ENCODE measurements at regions not wholly inside any gene's neighbourhood (a gene's known extent, or its start where the extent isn't known, plus 50 kb on each side); places are given as distances from the start of the nearest gene placed in this dataset.

DNA sequence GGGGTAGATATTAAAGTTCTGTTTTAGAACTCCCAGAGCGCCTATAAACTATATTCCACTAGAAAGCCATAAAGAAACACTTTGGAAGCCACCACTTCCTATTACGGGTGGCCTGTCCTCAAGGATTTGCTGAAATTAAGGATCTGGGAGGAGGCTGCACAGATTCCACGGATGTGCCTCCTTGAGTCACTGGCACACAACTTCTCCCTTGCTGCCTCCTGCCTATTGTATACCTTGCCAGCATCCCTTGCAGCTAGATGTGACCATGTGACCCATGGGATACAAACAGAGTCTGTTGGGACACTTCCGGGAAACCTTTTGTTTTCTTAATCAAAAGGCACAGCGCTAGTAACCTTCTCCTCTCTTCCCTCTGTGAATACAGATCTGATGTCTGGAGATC, 263.0 kb downstream of the C16orf95 start:
- no peak for TF ChIP-seq EZH2 (optimal IDR thresholded peaks at IDR 0.05; ENCODE audit: low read depth, low read length)
- TF ChIP-seq, protein P1, sequence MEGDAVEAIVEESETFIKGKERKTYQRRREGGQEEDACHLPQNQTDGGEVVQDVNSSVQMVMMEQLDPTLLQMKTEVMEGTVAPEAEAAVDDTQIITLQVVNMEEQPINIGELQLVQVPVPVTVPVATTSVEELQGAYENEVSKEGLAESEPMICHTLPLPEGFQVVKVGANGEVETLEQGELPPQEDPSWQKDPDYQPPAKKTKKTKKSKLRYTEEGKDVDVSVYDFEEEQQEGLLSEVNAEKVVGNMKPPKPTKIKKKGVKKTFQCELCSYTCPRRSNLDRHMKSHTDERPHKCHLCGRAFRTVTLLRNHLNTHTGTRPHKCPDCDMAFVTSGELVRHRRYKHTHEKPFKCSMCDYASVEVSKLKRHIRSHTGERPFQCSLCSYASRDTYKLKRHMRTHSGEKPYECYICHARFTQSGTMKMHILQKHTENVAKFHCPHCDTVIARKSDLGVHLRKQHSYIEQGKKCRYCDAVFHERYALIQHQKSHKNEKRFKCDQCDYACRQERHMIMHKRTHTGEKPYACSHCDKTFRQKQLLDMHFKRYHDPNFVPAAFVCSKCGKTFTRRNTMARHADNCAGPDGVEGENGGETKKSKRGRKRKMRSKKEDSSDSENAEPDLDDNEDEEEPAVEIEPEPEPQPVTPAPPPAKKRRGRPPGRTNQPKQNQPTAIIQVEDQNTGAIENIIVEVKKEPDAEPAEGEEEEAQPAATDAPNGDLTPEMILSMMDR (IDR thresholded peaks at IDR 0.05; ENCODE audit: low read length): no peak
- no peak for TF ChIP-seq EZH2phosphoT487 (IDR thresholded peaks at IDR 0.05; ENCODE audit: low read length)
- H3K9ac ChIP-seq (ENCODE audit: low read length): no peak overlapping the region
- no peak overlapping the region for H3K27ac ChIP-seq (ENCODE audit: low read length)
- H3K27me3 ChIP-seq (replicated peaks; ENCODE audit: insufficient read depth, low read length): peaks cover 68% of the 10 kb centered on the region
- H3K4me3 ChIP-seq (ENCODE audit: low read length): no peak overlapping the region
- no peaks in the 10 kb centered on the region for H3F3A ChIP-seq (ENCODE audit: insufficient read depth, low read length)
- no peaks in the 10 kb centered on the region for H3K9me3 ChIP-seq (replicated peaks; ENCODE audit: insufficient read depth, low read length)
- H3K36me3 ChIP-seq (replicated peaks; ENCODE audit: insufficient read depth, low read length): no peaks in the 10 kb centered on the region
- no peak for DNase-seq
- no peaks in the 10 kb centered on the region for H3K79me2 ChIP-seq (ENCODE audit: low read length)
- no peaks in the 10 kb centered on the region for H3K4me1 ChIP-seq (ENCODE audit: low read length)
- no peaks in the 10 kb centered on the region for H4K20me1 ChIP-seq (ENCODE audit: insufficient read depth, low read length)
- no peak overlapping the region for H2AFZ ChIP-seq (ENCODE audit: low read length)
- no peaks in the 10 kb centered on the region for H3K9me2 ChIP-seq (replicated peaks; ENCODE audit: insufficient read depth, low read length)
- H3K4me2 ChIP-seq (ENCODE audit: low read depth, low read length): no peak overlapping the region

DNA sequence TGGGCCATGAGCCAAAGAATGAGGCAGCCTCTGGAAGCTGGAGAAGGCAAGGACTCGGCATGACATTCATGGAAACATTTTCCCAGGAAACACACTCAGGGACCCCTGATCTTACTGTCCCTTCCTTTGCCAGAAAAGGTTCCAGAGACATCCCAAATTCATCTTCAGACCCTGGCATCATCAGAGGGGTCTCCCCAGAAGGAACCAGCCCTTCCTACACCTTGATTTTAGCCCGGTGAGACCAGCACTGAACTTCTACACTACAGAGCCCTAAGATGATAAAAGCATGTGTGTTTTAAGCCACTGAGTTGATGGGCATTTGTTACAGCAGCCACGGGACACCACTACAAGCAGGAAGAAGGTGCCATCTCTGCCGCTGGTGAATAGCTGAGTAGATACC, 262.3 kb downstream of the C16orf95 start:
- Histone ChIP-seq H2AFZ (ENCODE audit: low read length) (no peak overlapping the region), H3K4me2 (ENCODE audit: low read depth, low read length) (no peak overlapping the region), H3K36me3 (replicated peaks; ENCODE audit: insufficient read depth, low read length) (no peaks in the 10 kb centered on the region), H4K20me1 (ENCODE audit: insufficient read depth, low read length) (no peaks in the 10 kb centered on the region), H3K27me3 (replicated peaks; ENCODE audit: insufficient read depth, low read length) (peaks cover 68% of the 10 kb centered on the region), H3K27ac (ENCODE audit: low read length) (no peak overlapping the region), H3K9me3 (replicated peaks; ENCODE audit: insufficient read depth, low read length) (no peaks in the 10 kb centered on the region), H3K79me2 (ENCODE audit: low read length) (no peaks in the 10 kb centered on the region), H3K9ac (ENCODE audit: low read length) (no peak overlapping the region), H3K4me1 (ENCODE audit: low read length) (no peaks in the 10 kb centered on the region), H3K9me2 (replicated peaks; ENCODE audit: insufficient read depth, low read length) (no peaks in the 10 kb centered on the region), H3K4me3 (ENCODE audit: low read length) (no peak overlapping the region), H3F3A (ENCODE audit: insufficient read depth, low read length) (no peaks in the 10 kb centered on the region)
- TF ChIP-seq, protein P1 (IDR thresholded peaks at IDR 0.05; ENCODE audit: low read length): no peak
- TF ChIP-seq EZH2 (optimal IDR thresholded peaks at IDR 0.05; ENCODE audit: low read depth, low read length) (no peak), EZH2phosphoT487 (IDR thresholded peaks at IDR 0.05; ENCODE audit: low read length) (no peak)
- no peak for DNase-seq

DNA sequence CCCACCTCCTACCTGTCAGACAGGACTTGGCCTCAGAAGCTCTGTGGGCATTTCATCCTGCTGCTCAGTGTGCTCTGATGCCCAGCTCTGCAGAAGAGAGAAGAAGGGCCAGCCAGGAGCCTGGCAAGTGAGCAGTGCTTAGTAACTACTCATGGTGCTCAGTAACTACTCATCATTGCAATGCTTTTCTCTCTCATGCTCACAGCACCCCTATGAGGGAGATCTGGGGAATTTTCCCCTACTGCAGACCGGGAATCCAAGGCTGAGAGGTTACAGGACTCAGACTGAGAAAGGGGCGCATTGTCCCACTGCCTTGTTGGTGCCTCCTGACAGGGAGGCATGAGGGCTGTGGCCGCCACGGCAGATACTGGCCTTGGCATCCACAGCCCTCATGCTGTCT, 261.1 kb downstream of the C16orf95 start:
- no peak overlapping the region for H3K4me2 ChIP-seq (ENCODE audit: low read depth, low read length)
- no peak for DNase-seq
- TF ChIP-seq, protein P1 (IDR thresholded peaks at IDR 0.05; ENCODE audit: low read length): no peak
- no peak for TF ChIP-seq EZH2phosphoT487 (IDR thresholded peaks at IDR 0.05; ENCODE audit: low read length)
- TF ChIP-seq EZH2 (optimal IDR thresholded peaks at IDR 0.05; ENCODE audit: low read depth, low read length): no peak
- no peak overlapping the region for H2AFZ ChIP-seq (ENCODE audit: low read length)
- no peaks in the 10 kb centered on the region for H3F3A ChIP-seq (ENCODE audit: insufficient read depth, low read length)
- H3K36me3 ChIP-seq (replicated peaks; ENCODE audit: insufficient read depth, low read length): no peaks in the 10 kb centered on the region
- no peak overlapping the region for H3K9ac ChIP-seq (ENCODE audit: low read length)
- no peaks in the 10 kb centered on the region for H4K20me1 ChIP-seq (ENCODE audit: insufficient read depth, low read length)
- H3K27me3 ChIP-seq (replicated peaks; ENCODE audit: insufficient read depth, low read length): peaks cover 63% of the 10 kb centered on the region
- no peaks in the 10 kb centered on the region for H3K79me2 ChIP-seq (ENCODE audit: low read length)
- no peaks in the 10 kb centered on the region for H3K9me3 ChIP-seq (replicated peaks; ENCODE audit: insufficient read depth, low read length)
- H3K4me3 ChIP-seq (ENCODE audit: low read length): no peak overlapping the region
- no peak overlapping the region for H3K27ac ChIP-seq (ENCODE audit: low read length)
- H3K9me2 ChIP-seq (replicated peaks; ENCODE audit: insufficient read depth, low read length): no peaks in the 10 kb centered on the region
- H3K4me1 ChIP-seq (ENCODE audit: low read length): no peaks in the 10 kb centered on the region
